DMS53 treated with DMSO at 0.1 percent for 48 hours (cell line): ENCODE measurements at regions not wholly inside any gene's neighbourhood (a gene's known extent, or its start where the extent isn't known, plus 50 kb on each side); places are given as distances from the start of the nearest gene placed in this dataset.

ENCODE experiments used
- DNase-seq: peaks from one replicate; lab custom pipeline; 2025; ENCODE audit not compliant: unreplicated experiment; lab: John Stamatoyannopoulos, UW

DNA sequence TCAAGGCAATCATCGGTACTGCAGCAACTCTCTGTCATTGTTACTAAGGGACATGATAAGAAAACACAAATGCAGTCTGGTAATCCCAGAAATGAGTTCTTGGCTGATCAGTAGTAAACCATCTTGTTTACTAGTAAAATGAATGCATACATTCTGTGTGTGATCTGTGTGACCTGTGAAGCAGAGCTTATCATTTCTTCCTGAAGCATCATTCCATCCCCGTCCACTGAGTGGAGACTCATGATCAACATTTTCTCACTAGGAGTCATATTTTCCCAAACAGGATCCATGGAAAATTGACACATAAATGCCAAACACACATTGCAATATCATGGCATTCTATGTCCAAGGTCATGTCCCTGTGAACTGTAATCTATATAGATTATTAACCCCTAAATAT is 226.1 kb downstream of the ANKRD50 start:
- DNase-seq = no peak

DNA sequence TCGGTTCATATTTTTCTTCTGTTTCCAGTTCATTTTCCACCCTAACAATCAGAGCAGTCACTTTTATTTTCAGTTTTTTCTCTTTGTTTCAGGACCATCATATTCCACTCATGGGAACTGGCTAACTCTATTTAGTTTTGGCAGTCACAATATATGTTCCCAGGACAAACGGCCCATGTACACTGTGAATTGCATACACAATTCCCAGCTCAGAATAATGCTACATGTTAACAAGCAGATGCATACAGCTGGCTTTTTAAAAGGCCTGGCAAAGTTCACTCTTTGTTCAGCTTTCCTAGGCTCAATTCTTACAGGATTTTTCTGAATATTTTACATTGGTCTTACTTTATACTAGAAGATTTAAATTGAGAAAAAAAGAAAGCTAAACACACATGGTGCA is 224.9 kb downstream of the ANKRD50 start:
- no peak for DNase-seq

DNA sequence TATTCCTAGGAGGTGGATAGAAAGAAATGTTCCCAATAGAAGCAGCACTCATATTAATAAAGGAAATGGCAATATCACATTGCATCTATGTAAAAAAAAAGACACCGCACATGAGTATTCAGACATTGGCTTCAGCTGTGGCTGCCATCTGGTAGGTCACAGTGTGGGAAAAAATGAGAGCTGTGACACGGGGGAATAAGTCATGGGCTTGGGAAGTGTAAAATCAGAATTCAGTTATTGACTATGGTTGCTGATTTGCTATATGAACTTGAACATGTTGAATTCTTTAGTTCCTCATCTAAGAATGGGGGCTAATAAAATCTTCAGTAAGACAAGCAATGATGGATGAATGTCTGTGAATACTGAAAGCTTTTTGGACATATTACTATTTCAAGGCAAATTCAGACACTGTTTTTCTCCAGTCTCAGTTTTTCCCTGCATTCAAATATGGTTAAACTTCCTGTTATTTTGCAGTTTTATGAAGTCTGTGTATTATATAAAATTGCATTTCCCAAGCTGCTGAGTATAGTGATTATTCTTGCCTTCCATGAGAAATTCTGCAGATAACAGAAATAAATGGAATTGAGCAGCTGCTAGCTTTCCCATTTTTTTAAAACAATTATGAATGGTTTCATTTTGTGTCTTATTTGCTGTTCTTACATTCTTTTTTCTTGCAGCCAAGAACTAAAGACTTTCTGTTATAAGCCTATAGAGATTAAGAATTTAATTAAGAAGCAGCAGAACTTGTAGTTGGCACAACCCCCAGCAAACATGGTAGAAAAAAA is 221.0 kb downstream of the ANKRD50 start:
- DNase-seq = no peak

DNA sequence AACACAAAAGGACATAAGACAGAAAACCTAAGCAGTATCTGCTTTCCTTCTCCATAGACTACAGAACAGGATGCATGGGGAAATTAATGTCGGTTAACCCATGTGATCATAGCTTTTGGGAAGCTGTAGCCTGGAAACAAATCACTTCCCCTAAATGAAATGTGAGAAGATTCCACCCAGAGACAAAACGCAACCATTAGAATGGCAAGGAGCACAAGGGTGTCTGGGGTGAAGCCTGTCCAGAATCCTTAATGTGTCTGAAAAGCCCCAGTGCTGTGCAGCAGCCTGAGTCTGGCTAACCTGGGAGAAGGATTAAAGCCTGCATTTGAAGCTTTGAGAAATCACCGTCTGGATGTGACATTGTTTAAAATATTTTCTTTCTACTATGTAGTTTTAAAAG is 213.3 kb downstream of the ANKRD50 start:
- DNase-seq = no peak

DNA sequence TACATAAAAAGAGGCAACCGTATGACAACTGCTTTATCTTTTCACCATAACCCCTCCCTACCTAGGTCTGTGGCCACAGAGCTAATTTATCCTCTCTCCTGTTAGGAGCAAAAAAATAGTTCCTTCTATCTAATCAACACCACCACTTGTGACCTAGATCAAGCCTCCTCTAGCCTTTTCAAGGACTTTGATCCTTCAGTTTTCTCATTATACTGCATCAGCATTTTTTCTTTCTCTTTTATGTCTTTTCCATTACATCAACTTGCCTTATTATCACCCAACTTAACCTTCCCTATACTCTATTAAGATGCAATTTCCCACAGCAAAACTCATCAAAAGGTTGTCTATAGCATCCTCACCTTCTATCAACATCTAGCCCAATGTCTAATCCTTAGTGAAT is 211.0 kb downstream of the ANKRD50 start:
- no peak for DNase-seq

DNA sequence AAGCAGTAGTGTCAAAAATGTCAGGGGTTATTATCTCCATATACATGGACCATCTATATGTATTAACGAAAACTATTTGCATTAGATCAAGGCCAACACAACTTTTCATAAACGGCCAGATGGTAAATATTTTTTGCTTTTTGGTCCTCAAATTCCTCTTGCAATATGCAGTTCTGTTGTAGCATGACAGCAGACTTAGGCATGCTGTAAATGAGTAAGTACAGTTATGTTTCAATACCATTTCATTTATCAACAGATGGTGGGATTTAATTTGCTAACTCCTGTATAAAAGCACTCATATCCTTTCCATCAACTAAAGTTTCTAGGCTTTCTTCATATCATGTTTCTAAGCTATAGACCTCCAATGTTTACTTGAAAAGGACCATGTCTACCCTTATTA is 208.1 kb downstream of the ANKRD50 start:
- DNase-seq = no peak

DNA sequence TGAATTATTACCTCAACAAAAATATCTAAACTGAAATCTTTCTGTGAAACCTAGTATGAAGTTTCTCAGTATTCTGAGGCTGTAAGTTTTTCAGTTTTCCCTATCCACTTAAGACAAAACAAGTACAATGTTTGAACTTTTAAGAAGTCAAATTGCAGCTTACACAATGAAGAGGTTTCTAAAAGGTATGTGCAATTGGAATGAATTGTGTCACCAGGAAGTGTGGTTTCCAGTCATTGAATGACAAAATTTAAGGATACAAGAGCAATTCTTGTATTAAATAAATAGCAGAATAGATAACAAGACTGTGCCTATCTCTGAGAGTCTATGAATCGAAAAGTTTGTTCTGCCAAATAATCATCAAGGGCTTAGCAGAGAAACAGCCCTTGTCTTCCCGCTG is 207.3 kb downstream of the ANKRD50 start:
- DNase-seq = no peak

DNA sequence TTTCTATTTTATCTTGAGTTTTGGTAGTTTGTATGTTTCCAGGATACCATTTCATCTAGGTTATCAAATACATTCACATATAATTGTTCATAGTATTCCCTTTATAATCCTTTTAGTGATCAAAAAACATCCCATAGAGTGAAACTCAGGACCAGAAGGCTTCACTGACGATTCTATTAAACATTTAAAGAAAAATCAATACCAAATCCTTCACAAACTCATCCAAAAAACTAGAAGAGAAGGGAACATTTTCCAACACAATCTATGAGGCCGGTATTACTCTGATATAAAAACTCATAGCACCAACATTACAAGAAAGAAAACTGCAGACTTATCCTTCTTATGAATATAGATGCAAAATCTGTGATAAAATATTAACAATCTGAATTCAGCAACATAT is 203.4 kb downstream of the ANKRD50 start:
- no peak for DNase-seq

DNA sequence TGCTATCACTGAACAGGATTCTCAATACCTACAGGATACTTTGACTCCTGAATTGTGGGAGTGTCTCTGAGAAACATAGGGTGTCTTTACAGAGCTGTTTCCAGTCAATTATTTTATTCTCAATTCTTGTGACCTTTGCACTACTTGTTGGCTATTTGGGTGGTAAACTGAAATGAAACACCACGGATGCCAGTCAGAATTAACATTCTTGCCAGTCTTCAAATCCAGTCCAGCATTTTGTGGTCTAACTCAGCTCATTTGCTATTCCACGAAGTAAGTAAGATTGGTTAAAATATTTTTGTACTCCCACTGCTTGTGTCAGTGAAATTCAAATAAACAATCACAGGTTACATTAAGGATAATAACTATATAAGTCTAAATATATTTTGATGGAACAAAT is 197.9 kb downstream of the ANKRD50 start:
- DNase-seq = no peak

DNA sequence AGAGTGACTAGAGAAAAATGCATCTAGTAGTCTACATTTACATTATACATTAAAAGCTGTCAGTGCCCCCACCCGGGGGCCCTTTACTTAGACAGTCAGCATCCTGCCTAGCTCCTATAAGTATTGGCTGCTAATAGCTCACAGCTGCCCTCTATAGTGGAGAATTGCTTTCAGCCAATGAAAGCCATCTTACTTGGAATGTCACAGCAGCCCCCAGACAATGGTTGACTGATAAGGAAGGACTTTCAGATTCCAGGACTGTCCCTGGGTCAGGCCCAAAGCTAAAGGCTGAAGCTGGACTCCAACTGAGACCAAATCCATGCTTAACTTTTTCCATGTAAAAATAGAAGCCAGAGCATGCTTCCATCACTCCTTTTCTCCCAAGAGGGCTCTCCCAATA is 196.9 kb downstream of the ANKRD50 start:
- no peak for DNase-seq

DNA sequence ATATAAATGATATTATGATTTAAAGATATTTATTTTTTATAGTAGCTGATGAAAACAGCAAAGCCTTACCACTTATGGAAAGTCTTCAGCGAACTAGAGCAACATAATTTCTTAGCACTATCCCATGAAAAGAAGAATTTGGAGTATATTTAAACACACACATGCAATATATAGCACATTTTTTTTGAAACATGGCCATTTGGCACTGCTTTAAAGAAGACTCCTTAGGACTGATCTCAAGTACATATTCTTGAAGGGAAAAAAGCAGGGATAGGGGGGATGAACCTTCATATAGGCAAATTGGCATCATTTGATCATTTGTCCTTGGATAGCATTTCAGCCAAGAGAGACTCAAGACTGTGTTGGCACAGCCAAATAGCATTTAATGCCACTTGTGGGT is 193.3 kb downstream of the ANKRD50 start:
- no peak for DNase-seq

DNA sequence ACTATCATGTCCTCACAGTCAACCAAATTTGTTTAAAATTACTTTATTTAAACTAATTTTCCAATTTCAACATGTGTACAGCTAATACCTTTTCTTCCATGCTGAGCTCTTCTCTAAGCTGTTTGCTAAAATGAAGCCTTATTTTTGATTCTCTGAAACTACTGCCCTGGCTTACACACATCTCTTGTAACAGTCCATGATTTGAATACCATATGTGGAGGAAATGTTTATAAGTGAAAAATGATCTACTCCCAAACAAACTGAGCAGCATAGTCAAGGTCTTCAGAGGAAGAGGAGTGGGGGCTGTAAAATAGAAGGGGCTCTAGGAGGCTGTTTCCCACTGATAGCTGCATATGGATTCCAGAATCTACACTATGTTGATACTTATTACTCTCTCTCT is 188.7 kb downstream of the ANKRD50 start:
- DNase-seq = no peak

DNA sequence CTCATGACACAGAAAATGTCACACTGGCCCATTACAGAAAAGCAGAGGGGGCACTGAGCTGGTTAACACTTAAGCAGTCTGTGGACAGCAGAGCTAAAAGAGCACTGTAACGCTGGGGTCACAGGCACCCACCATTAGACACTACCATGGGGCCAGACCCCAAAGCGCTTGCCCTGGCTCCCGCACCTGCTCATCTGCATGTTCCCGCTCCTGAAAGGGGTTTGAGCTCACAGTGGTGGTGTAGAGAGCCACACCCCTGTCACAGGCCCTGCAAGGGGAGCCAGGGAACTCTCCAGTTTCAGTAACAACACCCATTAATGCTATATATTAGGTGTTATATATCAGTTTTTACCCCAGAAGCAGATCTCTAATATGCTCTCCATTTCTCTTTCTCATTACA is 187.0 kb downstream of the ANKRD50 start:
- DNase-seq = no peak

DNA sequence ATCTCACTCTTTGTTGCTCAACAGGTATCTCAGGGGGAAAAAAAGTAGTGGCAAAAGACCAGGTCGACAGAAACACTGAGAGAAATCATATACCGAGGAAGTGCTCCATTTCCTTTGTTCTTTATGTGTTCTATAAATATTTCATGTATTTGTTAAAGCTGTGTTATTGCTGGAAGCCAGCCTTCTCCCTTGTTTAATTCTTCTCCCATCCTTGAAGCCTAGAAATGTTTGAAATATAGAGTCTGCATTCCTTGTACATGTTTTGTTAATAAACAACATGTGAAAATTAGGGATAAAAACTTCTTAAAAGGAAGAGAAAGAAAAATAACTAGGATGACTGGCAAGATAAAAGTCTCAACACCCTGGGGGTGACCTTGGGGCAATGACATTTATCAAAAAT is 186.2 kb downstream of the ANKRD50 start:
- DNase-seq = no peak

DNA sequence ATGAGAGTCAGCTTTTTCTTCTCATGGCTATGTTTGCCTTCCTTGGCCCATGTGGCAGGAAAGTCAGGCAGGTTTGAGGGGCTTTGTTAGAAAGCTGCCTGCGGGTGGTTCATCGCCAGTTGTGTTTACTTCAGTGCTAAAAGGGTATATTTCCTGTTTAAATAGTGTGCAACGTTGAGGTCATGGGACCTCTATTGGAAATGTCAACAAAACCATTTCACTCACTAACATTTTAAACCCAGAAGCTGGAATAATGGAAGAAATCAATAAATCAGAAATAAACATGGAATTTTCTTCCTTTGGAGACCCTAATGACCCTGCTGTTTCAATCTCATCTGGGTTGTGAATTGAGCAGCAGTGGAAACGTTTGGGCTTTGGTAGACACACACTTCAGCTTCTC is 185.8 kb downstream of the ANKRD50 start:
- DNase-seq = peak; percentile 42

DNA sequence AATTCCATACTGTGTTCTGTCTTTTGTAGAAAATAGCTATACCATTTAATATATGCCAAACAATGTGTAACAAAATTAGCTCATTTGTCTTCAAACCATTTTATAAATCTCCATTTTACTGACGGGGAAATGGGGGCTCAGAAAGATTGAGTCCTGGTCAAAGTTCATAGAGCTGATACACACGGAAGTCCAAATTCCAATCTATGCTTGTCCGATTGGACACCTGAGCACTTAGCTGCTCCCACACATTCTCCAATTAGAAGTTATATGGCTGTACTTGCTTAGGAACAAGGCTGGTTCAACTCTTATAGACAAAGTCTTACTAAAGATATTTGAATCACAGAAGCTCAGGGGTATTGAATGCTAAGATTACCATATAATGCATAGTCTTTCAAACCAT is 185.2 kb downstream of the ANKRD50 start:
- no peak for DNase-seq

DNA sequence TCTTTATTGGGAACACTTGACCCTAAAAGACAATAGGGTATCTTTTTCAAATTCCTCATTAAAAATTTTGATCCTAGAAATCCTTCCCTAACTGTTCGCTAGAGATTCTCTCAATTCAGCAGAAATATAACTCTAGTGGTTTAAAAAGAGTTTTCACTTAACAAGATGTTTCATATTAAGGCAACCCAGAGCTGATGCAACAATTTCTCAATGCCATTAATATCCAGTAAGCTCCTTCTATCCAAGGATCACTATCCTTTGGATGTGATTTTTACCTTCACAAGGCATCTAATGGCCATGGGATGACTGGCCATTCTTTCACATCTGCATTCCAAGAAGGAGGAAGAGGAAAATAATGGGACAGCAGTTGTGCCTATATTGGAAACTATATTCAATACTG is 183.4 kb downstream of the ANKRD50 start:
- no peak for DNase-seq

DNA sequence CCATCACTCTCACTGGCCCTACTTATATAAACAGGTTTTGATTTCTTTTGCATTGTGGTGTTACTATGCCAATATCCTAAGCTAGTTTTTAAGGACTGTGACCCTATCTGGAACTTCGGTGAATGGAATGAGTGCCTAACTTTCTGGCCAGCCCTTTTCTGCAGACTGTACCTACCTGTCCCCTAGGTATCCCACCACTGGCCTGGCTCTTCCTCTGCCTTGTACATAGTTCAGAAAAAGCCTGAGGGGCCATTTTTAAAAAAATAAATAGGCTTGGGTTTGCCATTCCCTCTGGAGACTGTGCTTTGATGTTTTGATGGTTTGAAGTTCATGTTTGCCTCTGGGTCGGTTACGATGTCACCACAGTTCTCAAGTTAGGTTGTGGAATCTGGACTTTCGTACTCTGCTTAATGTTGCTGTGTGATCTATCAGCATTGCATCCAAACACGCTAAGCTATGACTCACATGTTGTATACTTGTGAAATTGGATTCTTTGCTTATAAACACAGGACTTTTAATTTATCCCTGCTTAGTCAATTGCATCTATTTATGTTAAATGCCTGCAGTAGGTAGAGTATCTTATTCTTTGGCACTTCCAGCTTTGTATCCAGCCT is 182.0 kb downstream of the ANKRD50 start:
- no peak for DNase-seq

DNA sequence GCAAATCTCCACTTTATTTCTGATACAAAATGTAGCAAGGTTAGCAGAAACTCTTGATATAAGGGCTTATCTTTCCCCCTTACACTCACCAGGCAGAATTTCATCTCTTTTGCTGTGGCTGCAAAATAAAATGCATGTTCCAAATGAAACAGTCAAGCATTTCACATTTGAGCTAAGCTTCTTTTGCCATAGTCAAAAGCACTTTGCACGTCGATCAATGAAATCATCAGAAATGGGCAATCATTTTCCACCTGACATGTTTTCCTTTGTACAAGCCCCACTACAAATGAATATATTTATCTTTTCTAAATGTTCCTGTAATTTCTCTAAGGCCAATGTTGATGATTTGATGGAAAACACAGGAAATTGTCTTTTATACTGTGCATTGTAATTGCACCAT is 178.4 kb downstream of the ANKRD50 start:
- no peak for DNase-seq

DNA sequence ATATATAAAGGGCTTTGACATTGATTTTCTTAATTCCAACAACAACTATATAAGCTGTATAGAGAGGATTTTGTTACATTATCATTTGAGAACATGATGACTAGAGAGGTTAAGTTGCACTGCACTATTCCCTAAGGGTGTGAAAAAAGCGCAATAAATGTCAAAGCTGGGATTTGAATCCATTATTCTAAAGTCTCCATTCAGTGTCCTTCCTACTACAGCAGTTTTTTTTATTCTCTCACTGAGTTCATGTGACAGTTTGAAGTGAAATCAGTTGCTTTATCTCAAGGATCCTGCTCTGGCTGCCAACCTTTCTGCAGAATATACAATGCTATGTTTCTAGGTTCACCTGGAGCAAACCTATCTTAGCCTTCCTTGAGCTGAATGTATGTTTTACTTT is 177.5 kb downstream of the ANKRD50 start:
- no peak for DNase-seq

DNA sequence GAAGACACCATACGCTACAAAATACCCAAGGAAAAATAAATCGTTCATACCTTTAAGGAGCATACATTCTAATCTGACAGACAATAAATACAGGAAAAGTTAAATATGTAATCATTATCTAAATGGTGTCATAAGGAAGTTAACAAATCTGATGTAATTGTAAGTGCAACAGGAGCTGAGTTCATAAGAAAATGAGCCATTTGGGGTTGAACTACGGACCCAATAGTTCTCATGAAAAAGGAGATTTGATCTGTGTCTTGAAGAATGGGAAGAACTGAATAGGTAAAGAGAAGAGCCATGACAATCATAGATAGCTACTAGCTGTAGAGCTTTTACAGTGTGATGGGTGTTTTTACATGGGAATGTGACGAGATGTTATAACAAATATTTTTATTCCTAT is 175.6 kb downstream of the ANKRD50 start:
- DNase-seq = no peak

DNA sequence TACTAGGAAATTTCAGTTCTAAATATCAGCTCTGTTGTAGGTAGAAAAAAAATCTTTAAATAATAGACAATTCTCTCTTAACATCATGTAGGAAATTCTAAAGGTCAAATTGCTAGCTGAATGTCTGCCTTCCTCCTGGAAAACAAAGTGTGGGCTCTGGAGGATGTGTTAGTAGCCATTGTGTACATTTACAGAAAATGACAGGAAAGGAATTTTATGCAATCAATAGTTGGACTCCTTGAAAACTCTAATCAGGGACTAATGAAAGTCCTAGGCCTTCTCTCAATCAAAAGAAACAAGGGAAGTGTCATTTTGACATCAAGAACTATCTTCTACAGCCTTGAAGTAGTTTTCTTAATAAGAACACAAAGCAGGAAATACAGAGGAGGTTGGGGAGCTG is 174.6 kb downstream of the ANKRD50 start:
- DNase-seq = no peak

DNA sequence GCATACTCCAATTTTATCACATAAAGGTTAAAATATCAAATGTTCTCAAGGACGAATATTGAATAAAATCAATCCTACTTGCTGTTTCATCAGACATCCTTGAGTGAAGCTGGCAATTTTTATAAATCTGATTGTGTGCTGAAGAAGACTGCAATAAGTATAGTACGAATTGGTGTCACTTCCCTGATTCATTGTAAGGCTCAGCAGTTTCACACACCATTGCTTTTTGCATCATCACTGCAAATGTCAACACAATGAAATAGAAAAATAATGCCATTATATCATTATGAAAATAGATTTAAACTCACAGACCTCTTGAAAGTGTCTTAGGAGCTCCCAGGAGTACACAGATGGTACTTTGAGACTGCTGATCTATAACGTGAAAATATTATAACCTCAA is 172.5 kb downstream of the ANKRD50 start:
- no peak for DNase-seq
